ENCODE measurements at regions not wholly inside any gene's neighbourhood (a gene's known extent, or its start where the extent isn't known, plus 50 kb on each side); places are given as distances from the start of the nearest gene placed in this dataset.
"Not testable (repeated sequence)": the region's sequence is repeated elsewhere in the genome, so short reads cannot be mapped to it uniquely, and the experiment has no call there.

DNA sequence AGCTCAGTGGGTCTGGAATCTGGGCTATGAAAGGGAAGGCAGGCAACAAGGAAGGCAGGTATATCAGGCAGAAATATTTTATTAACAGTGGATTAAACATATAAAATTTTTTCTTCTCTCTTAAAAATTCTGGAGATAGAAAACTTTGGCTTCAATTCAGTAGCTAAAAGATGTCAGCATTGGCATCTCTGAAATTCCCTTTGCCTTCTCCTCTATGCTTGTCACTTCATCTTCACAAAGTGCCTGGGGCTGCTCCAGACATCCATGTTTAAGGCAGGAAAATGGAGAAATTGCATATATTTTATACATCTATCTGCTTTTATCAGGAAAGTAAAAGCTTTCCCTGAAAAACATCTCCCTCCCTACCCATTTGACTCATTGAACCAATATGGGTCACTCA is 894.1 kb upstream of the API5 start:
- TF ChIP-seq, protein P1, sequence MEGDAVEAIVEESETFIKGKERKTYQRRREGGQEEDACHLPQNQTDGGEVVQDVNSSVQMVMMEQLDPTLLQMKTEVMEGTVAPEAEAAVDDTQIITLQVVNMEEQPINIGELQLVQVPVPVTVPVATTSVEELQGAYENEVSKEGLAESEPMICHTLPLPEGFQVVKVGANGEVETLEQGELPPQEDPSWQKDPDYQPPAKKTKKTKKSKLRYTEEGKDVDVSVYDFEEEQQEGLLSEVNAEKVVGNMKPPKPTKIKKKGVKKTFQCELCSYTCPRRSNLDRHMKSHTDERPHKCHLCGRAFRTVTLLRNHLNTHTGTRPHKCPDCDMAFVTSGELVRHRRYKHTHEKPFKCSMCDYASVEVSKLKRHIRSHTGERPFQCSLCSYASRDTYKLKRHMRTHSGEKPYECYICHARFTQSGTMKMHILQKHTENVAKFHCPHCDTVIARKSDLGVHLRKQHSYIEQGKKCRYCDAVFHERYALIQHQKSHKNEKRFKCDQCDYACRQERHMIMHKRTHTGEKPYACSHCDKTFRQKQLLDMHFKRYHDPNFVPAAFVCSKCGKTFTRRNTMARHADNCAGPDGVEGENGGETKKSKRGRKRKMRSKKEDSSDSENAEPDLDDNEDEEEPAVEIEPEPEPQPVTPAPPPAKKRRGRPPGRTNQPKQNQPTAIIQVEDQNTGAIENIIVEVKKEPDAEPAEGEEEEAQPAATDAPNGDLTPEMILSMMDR (IDR thresholded peaks at IDR 0.05; ENCODE audit: unreplicated experiment): no peak
- no peak for DNase-seq (ENCODE audit: low spot score)
- Mint-ChIP-seq H3K4me1 (ENCODE audit: unreplicated experiment) (no peaks in the 10 kb centered on the region), H3K4me3 (ENCODE audit: unreplicated experiment) (no peak overlapping the region), H3K9me3 (ENCODE audit: unreplicated experiment) (peaks cover 4% of the 10 kb centered on the region), H3K36me3 (ENCODE audit: low read depth, unreplicated experiment) (no peaks in the 10 kb centered on the region), H3K27ac (ENCODE audit: unreplicated experiment) (no peak overlapping the region), H3K27me3 (ENCODE audit: unreplicated experiment) (no peaks in the 10 kb centered on the region)

DNA sequence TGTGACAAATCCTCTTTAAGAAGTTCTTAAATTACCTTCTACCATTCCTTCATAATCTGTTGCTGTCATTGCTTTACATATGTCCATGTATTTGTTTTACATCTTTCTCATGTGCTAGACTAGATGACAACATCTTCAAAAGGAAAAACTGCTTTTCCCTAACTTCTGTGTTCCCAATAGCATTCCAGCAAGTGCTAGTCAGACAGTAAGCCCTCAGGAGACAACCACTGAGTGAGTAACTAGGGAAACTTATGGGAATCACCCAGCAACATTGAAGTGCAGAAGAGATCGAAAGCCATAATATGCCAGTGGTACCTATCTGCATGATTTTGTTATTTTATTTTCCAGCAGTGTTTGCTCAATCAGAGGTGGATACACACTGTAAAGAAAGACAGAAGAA is 889.7 kb upstream of the API5 start:
- Mint-ChIP-seq H3K4me3 (ENCODE audit: unreplicated experiment) (no peak overlapping the region), H3K27me3 (ENCODE audit: unreplicated experiment) (no peaks in the 10 kb centered on the region), H3K9me3 (ENCODE audit: unreplicated experiment) (peaks cover 4% of the 10 kb centered on the region), H3K36me3 (ENCODE audit: low read depth, unreplicated experiment) (no peaks in the 10 kb centered on the region), H3K27ac (ENCODE audit: unreplicated experiment) (no peak overlapping the region), H3K4me1 (ENCODE audit: unreplicated experiment) (no peaks in the 10 kb centered on the region)
- TF ChIP-seq, protein P1 (IDR thresholded peaks at IDR 0.05; ENCODE audit: unreplicated experiment): no peak
- no peak for DNase-seq (ENCODE audit: low spot score)

DNA sequence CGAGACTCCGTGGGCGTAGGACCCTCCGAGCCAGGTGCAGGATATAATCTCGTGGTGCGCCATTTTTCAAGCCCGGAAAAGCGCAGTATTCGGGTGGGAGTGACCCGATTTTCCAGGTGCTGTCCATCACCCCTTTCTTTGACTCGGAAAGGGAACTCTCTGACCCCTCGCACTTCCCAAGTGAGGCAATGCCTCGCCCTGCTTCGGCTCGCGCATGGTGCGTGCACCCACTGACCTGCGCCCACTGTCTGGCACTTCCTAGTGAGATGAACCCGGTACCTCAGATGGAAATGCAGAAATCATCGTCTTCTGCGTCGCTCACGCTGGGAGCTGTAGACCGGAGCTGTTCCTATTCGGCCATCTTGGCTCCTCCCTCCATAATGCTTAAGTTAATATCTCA is 876.9 kb upstream of the API5 start:
- peaks cover 16% of the 10 kb centered on the region for H3K9me3 Mint-ChIP-seq (ENCODE audit: unreplicated experiment)
- not testable (repeated sequence) for DNase-seq (ENCODE audit: low spot score); H3K27ac Mint-ChIP-seq (ENCODE audit: unreplicated experiment); H3K36me3 Mint-ChIP-seq (ENCODE audit: low read depth, unreplicated experiment); H3K4me3 Mint-ChIP-seq (ENCODE audit: unreplicated experiment); H3K27me3 Mint-ChIP-seq (ENCODE audit: unreplicated experiment); H3K4me1 Mint-ChIP-seq (ENCODE audit: unreplicated experiment)

DNA sequence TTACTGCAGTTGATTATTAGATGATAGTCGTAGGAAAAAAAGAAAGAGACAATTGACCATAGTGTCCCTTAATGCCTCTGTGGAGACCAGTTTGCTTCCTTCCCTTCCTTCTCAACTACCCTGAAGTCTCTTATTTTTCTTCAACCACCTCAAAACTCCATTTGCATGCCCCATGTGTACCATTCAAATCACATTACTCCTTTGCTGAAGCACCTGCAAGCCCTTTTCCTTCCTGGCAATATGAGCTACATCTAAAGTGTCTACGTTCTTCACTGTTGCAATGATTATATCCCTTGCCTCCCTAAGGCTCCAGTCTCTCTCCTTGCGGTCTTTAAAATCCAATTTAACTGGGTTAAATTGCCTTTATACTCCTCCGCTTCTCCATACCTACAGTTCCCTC is 867.4 kb upstream of the API5 start:
- TF ChIP-seq, protein P1 (IDR thresholded peaks at IDR 0.05; ENCODE audit: unreplicated experiment): no peak
- H3K9me3 Mint-ChIP-seq (ENCODE audit: unreplicated experiment): peaks cover 13% of the 10 kb centered on the region
- no peak overlapping the region for H3K27ac Mint-ChIP-seq (ENCODE audit: unreplicated experiment)
- peaks cover 5% of the 10 kb centered on the region for H3K36me3 Mint-ChIP-seq (ENCODE audit: low read depth, unreplicated experiment)
- H3K4me3 Mint-ChIP-seq (ENCODE audit: unreplicated experiment): no peak overlapping the region
- no peaks in the 10 kb centered on the region for H3K4me1 Mint-ChIP-seq (ENCODE audit: unreplicated experiment)
- H3K27me3 Mint-ChIP-seq (ENCODE audit: unreplicated experiment): peaks cover 3% of the 10 kb centered on the region
- DNase-seq (ENCODE audit: low spot score): no peak

DNA sequence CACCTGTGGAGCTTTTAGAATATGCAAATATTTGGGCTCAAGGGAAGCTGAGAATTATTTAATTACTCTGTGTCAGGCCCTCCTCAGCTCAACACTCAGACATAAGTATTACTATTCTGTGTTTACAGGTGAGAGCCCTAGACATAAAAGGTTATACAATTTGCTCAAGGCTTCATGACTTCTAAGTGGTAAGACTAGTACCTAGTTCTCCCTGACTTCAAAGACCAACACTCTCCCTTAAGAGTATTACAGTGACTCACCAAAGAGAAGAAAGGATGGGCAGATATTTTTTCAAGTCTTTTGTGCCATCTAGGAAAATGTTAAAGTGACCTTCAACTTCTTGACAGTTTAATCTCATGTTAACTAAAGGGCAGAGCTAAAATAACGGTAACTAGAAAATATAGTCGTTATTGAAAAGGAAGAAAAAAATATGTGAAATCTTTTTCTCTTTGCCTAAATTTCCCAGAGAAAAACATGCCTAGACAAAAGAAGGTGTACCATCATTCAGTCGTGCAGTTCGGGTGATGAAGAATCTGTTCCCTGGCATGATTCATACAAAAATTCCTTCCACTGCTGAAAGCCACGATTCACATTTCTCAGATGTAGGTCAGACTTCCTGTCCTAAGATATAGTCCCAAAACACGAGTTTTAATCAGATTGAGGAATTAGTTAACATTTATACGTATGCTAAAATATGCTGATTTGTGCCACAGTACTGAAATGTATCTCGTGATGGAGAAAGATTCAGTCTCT is 849.1 kb upstream of the API5 start:
- H3K36me3 Mint-ChIP-seq (ENCODE audit: low read depth, unreplicated experiment): no peaks in the 10 kb centered on the region
- H3K4me1 Mint-ChIP-seq (ENCODE audit: unreplicated experiment): no peaks in the 10 kb centered on the region
- H3K27ac Mint-ChIP-seq (ENCODE audit: unreplicated experiment): no peak overlapping the region
- H3K4me3 Mint-ChIP-seq (ENCODE audit: unreplicated experiment): no peak overlapping the region
- DNase-seq (ENCODE audit: low spot score): no peak
- no peaks in the 10 kb centered on the region for H3K27me3 Mint-ChIP-seq (ENCODE audit: unreplicated experiment)
- TF ChIP-seq, protein P1 (IDR thresholded peaks at IDR 0.05; ENCODE audit: unreplicated experiment): no peak
- H3K9me3 Mint-ChIP-seq (ENCODE audit: unreplicated experiment): peaks cover 8% of the 10 kb centered on the region
